GM12874 (cell line): ENCODE measurements at regions not wholly inside any gene's neighbourhood (a gene's known extent, or its start where the extent isn't known, plus 50 kb on each side); places are given as distances from the start of the nearest gene placed in this dataset.

Experiments used
- CTCF ChIP-seq: IDR thresholded peaks from 2 replicates; pipeline ENCODE4 v1.5.1; 2011; ENCODE audit warnings: low read depth, mild to moderate bottlenecking, control low read depth, low read length, moderate library complexity; ENCODE audit not compliant: insufficient read depth

- no peak for TF ChIP-seq CTCF
Observed at GRCh38 chr1:96558635-96559034, 162.9 kb upstream of the PTBP2 start.

- TF ChIP-seq CTCF, result no peak
Observed at GRCh38 chr1:96559181-96559580, 162.4 kb upstream of the PTBP2 start.

GRCh38 chr1:96559707-96560596 lies 161.6 kb upstream of the PTBP2 start:
- TF ChIP-seq CTCF, result no peak

GRCh38 chr1:96562094-96562493 lies 159.5 kb upstream of the PTBP2 start:
- no peak for TF ChIP-seq CTCF

- TF ChIP-seq CTCF, result no peak
Observed at GRCh38 chr1:96565546-96565945, 156.0 kb upstream of the PTBP2 start.

- no peak for TF ChIP-seq CTCF
Observed at GRCh38 chr1:96568639-96569038, 152.9 kb upstream of the PTBP2 start.

GRCh38 chr1:96569288-96569687 lies 152.3 kb upstream of the PTBP2 start:
- TF ChIP-seq CTCF, result no peak
